PC-9 (cell line): ENCODE measurements at regions not wholly inside any gene's neighbourhood (a gene's known extent, or its start where the extent isn't known, plus 50 kb on each side); places are given as distances from the start of the nearest gene placed in this dataset.

ENCODE experiments used
- CTCF ChIP-seq: fragments of 200-600 bp; sonication (generic); conservative IDR thresholded peaks from 2 replicates; pipeline ENCODE4 v1.6.1; 2017; ENCODE audit warnings: mixed run types, antibody characterized with exemption, mild to moderate bottlenecking, moderate library complexity
- EZH2 ChIP-seq: fragments of 200-600 bp; sonication (generic); IDR thresholded peaks from 2 replicates; pipeline ENCODE4 v1.8.0; 2017; ENCODE audit warnings: antibody characterized with exemption, low read depth

- TF ChIP-seq CTCF, result no peak
- TF ChIP-seq EZH2, result no peak
These were observed 68.0 kb downstream of the THNSL1 start for GRCh38 chr10:25084447-25084846.
